ENCODE measurements at regions not wholly inside any gene's neighbourhood (a gene's known extent, or its start where the extent isn't known, plus 50 kb on each side); places are given as distances from the start of the nearest gene placed in this dataset.
A peak's percentile ranks its signal among the peaks of the same experiment; 100 is the strongest.

DNA sequence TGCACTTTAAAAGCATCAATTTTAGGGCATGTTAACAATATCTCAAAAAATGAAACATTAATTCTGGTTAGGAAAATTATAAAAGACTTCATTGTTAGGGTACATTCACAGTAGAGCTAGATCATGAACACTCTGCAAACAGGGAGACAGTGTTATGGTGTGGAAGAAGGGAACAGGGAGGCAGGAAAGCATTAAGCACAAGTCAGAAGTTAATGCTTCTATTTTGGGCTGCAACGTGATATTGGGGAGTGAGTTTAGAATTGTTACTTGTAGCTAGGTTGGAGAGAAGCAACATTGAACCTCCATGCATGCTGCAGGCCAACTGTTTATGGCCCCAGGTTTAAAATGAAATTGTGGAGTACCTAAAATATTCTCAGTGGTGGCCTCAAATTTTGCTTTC, 278.1 kb upstream of the NMUR2 start:
- 24 to 33% methylated on average over 1 of the region's 1 CpG for WGBS, 2 donors

DNA sequence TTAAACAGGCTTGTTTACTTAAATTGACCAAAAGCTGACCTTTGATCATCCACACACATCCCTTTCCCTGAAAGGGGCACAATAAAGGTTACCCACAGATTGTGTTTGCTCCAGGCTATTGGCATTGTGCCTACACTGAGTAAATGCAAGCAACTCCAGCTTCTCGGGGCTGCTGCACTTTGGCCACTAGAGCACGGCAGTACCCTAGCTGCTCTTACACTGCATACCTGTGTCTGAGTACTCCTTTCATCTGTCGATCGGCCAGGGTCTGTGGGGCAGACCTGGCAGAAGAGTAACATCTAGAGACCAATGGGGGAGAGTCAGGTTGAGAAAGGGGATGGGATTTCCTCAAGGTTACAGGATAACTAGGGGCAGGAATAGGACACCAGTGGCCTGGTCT, 281.9 kb upstream of the NMUR2 start:
- Histone ChIP-seq H3K9me3 (ENCODE audit: control insufficient read depth, low read length) (no peaks in the 10 kb centered on the region), H3K36me3 (ENCODE audit: control insufficient read depth in 1 of 2, insufficient read depth in 2 of 2, low read length in 1 of 2) (no peaks in the 10 kb centered on the region), H3K27me3 (ENCODE audit: control insufficient read depth in 1 of 2, insufficient read depth in 2 of 2, low read length in 1 of 2) (no peaks in the 10 kb centered on the region), H3K4me3 (ENCODE audit: low read length in 2 of 2) (no peak overlapping the region), H3K27ac (ENCODE audit: low read depth in 1 of 2, low read length in 2 of 2) (no peak overlapping the region), H3K4me1 (ENCODE audit: control insufficient read depth in 1 of 2, insufficient read depth in 2 of 2, low read length in 2 of 2) (peaks cover 3 to 9% of the 10 kb centered on the region in 2 donors)
- DNase-seq (no peak), ATAC-seq (ENCODE audit: low FRiP score) (no peak)
- 94 to 96% methylated on average over 4 of the region's 4 CpGs for WGBS, 2 donors
- intact Hi-C loops (cut with DNase I) = loop anchor here in 1 of 2 donors (5.0 kb wide), 1 partner anchor 40 kb away; no protein-coding TSS in a partner anchor

More for the DNA sequence above, 278.1 kb upstream of the NMUR2 start:
- H3K36me3 ChIP-seq (ENCODE audit: control insufficient read depth in 1 of 2, insufficient read depth in 2 of 2, low read length in 1 of 2) = no peaks in the 10 kb centered on the region
- H3K9me3 ChIP-seq (ENCODE audit: control insufficient read depth, low read length) = no peaks in the 10 kb centered on the region
- peaks cover 1 to 9% of the 10 kb centered on the region in 2 donors for H3K4me1 ChIP-seq (ENCODE audit: control insufficient read depth in 1 of 2, insufficient read depth in 2 of 2, low read length in 2 of 2)
- no peak overlapping the region for H3K4me3 ChIP-seq (ENCODE audit: low read length in 2 of 2)
- DNase-seq = no peak
- no peak for ATAC-seq (ENCODE audit: low FRiP score)
- H3K27ac ChIP-seq (ENCODE audit: low read depth in 1 of 2, low read length in 2 of 2) = peak overlapping the region in 1 of 2 donors; percentile 48
- intact Hi-C loops (cut with DNase I) = no loop called here
- H3K27me3 ChIP-seq (ENCODE audit: control insufficient read depth in 1 of 2, insufficient read depth in 2 of 2, low read length in 1 of 2) = no peaks in the 10 kb centered on the region

DNA sequence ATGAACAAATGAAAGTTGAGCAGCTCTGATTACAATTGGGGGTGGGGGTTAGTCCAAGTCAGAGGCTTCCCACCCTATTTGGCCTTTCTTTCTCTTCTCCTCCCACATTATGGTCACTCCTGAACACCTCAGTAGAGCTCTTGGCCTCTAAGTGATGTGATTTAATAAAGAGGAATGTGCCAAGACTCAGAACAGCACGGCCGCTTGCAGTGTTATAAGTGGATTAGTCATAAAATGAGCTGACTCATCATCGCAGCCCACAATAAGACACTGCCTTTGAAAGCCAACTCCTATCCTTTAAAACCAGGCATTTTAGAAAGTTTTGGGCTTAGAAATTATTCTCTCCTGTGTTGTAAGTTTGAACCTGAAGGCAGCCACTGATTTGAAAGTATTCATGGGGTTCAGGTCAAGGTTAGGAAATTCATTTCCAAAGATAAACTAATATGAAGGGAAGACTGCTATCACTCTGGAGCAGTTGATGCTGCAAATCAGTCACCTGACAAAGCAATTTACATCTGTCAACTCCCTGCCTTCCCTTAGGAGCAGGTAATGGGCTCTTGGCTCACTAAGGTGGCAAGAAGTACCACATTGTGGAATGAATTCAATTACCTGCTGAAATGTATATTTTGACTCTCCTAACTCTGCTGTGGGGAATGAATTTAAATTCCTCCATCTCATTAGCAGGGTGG, 283.6 kb upstream of the NMUR2 start:
- intact Hi-C loops (cut with DNase I) = loop anchor here in 1 of 2 donors (5.0 kb wide), 1 partner anchor 41 kb away; no protein-coding TSS in a partner anchor
- DNase-seq (peak; percentile 54 to 57), ATAC-seq (ENCODE audit: low FRiP score) (peak; percentile 77)
- H3K4me1 ChIP-seq (ENCODE audit: control insufficient read depth in 1 of 2, insufficient read depth in 2 of 2, low read length in 2 of 2) = peaks cover 2 to 6% of the 10 kb centered on the region in 2 donors
- H3K36me3 ChIP-seq (ENCODE audit: control insufficient read depth in 1 of 2, insufficient read depth in 2 of 2, low read length in 1 of 2) = no peaks in the 10 kb centered on the region
- no peaks in the 10 kb centered on the region for H3K27me3 ChIP-seq (ENCODE audit: control insufficient read depth in 1 of 2, insufficient read depth in 2 of 2, low read length in 1 of 2)
- H3K27ac ChIP-seq (ENCODE audit: low read depth in 1 of 2, low read length in 2 of 2) = no peak overlapping the region
- 4 to 7% methylated on average over 3 of the region's 3 CpGs for WGBS, 2 donors
- no peaks in the 10 kb centered on the region for H3K9me3 ChIP-seq (ENCODE audit: control insufficient read depth, low read length)
- no peak overlapping the region for H3K4me3 ChIP-seq (ENCODE audit: low read length in 2 of 2)

DNA sequence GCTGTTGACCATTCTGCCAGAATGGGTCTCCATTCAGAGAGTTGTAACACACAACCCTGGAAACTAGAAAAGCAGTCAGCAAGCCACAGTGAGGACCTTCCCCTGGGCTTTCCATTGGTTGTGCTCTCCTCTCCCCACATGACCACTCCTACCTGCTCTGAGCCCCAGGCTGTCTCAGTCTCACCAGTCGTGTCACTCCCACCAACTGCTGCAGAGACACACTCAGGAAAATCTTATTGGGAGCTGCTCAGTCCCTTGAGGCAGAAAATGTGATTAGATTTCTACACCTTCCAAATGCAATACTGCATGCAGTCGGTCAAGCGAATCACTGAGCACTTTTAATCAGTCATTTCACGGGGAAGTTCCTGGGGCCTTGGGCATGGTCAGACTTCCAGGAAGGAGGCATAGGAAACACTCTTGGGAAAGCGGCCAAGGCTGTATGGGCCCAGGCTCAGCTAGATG, 284.2 kb upstream of the NMUR2 start:
- DNase-seq = no peak
- Histone ChIP-seq H3K4me1 (ENCODE audit: control insufficient read depth in 1 of 2, insufficient read depth in 2 of 2, low read length in 2 of 2) (peaks cover under 1 to 2% of the 10 kb centered on the region in 2 donors), H3K36me3 (ENCODE audit: control insufficient read depth in 1 of 2, insufficient read depth in 2 of 2, low read length in 1 of 2) (no peaks in the 10 kb centered on the region), H3K27ac (ENCODE audit: low read depth in 1 of 2, low read length in 2 of 2) (no peak overlapping the region), H3K9me3 (ENCODE audit: control insufficient read depth, low read length) (no peaks in the 10 kb centered on the region), H3K4me3 (ENCODE audit: low read length in 2 of 2) (no peak overlapping the region), H3K27me3 (ENCODE audit: control insufficient read depth in 1 of 2, insufficient read depth in 2 of 2, low read length in 1 of 2) (no peaks in the 10 kb centered on the region)
- WGBS, 2 donors = 77% methylated on average over 5 of the region's 5 CpGs
- ATAC-seq (ENCODE audit: low FRiP score) = no peak
- intact Hi-C loops (cut with DNase I) = loop anchor here in 1 of 2 donors (5.0 kb wide), 1 partner anchor 42 kb away; no protein-coding TSS in a partner anchor

- H3K36me3 ChIP-seq (ENCODE audit: control insufficient read depth in 1 of 2, insufficient read depth in 2 of 2, low read length in 1 of 2) = no peaks in the 10 kb centered on the region
- peaks cover 0 to 2% of the 10 kb centered on the region in 2 donors for H3K4me1 ChIP-seq (ENCODE audit: control insufficient read depth in 1 of 2, insufficient read depth in 2 of 2, low read length in 2 of 2)
- H3K27me3 ChIP-seq (ENCODE audit: control insufficient read depth in 1 of 2, insufficient read depth in 2 of 2, low read length in 1 of 2) = no peaks in the 10 kb centered on the region
- ATAC-seq (ENCODE audit: low FRiP score) = no peak
- no peak for DNase-seq
- H3K9me3 ChIP-seq (ENCODE audit: control insufficient read depth, low read length) = no peaks in the 10 kb centered on the region
- no peak overlapping the region for H3K27ac ChIP-seq (ENCODE audit: low read depth in 1 of 2, low read length in 2 of 2)
- 39 to 44% methylated on average over 2 of the region's 2 CpGs for WGBS, 2 donors
- intact Hi-C loops (cut with DNase I) = no loop called here
- no peak overlapping the region for H3K4me3 ChIP-seq (ENCODE audit: low read length in 2 of 2)
Observed at GRCh38 chr5:152694231-152694630, 289.2 kb upstream of the NMUR2 start.

DNA sequence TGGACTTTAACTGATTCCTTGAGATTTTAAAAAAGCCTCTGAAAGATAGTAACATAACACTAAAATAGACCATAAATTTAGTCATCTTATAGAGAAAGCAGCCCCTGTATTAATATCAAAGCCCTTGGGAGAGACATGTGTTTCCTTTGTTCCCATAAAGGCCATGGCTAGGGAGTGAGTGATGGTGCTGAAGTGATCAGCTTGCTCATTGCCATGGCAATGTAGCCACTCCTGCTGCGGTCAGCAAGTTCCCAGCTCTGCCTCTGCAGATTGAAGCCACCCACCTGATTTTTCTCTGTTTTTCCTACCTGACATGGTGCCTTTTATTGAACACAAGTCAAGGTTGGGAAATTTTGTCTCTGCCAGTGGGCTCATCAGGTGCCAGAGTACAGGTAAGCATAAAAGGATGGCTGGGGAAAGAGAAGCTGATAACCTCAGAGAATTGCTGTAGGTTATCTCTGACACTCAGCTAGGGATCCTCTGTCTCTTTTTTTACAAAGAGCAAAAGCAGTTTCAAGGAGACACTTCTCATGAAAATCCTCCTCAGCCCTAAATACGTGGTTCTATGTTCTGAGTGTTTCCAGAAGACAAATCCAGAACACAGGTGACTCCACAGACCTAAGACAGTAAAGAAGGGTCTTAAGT, 296.3 kb upstream of the NMUR2 start:
- 49 to 55% methylated on average over 2 of the region's 2 CpGs for WGBS, 2 donors
- intact Hi-C loops (cut with DNase I) = no loop called here
- H3K36me3 ChIP-seq (ENCODE audit: control insufficient read depth in 1 of 2, insufficient read depth in 2 of 2, low read length in 1 of 2) = no peaks in the 10 kb centered on the region

DNA sequence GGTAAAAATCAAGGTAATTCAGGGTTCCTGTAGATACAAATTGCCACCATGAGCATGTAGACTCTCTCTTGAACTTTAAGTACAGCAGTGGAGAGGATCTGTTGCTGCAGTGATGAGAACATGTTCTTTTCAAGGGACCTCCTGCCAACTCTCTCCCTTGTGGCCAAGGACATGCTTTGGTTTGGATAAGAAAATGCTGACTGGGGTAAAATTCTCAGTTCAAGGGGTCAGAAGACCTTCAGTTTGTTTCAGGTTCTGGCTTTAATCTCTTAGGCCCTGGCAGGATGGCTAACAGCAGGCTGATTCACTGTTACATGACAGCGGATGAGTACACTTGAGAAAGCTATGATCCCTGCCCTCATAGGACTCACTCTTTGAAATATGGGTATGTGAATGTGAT, 299.2 kb upstream of the NMUR2 start:
- WGBS, 2 donors = 89 to 94% methylated on average over 1 of the region's 1 CpG
- ATAC-seq (ENCODE audit: low FRiP score) = no peak
- no peak overlapping the region for H3K27ac ChIP-seq (ENCODE audit: low read depth in 1 of 2, low read length in 2 of 2)
- H3K27me3 ChIP-seq (ENCODE audit: control insufficient read depth in 1 of 2, insufficient read depth in 2 of 2, low read length in 1 of 2) = no peaks in the 10 kb centered on the region
- no peaks in the 10 kb centered on the region for H3K9me3 ChIP-seq (ENCODE audit: control insufficient read depth, low read length)
- intact Hi-C loops (cut with DNase I) = no loop called here
- no peaks in the 10 kb centered on the region for H3K4me1 ChIP-seq (ENCODE audit: control insufficient read depth in 1 of 2, insufficient read depth in 2 of 2, low read length in 2 of 2)
- H3K4me3 ChIP-seq (ENCODE audit: low read length in 2 of 2) = no peak overlapping the region
- no peak for DNase-seq
- no peaks in the 10 kb centered on the region for H3K36me3 ChIP-seq (ENCODE audit: control insufficient read depth in 1 of 2, insufficient read depth in 2 of 2, low read length in 1 of 2)

More for the DNA sequence above, 296.3 kb upstream of the NMUR2 start:
- no peak overlapping the region for H3K4me3 ChIP-seq (ENCODE audit: low read length in 2 of 2)
- no peaks in the 10 kb centered on the region for H3K27me3 ChIP-seq (ENCODE audit: control insufficient read depth in 1 of 2, insufficient read depth in 2 of 2, low read length in 1 of 2)
- H3K27ac ChIP-seq (ENCODE audit: low read depth in 1 of 2, low read length in 2 of 2) = no peak overlapping the region
- no peak for DNase-seq
- no peaks in the 10 kb centered on the region for H3K4me1 ChIP-seq (ENCODE audit: control insufficient read depth in 1 of 2, insufficient read depth in 2 of 2, low read length in 2 of 2)
- no peaks in the 10 kb centered on the region for H3K9me3 ChIP-seq (ENCODE audit: control insufficient read depth, low read length)
- ATAC-seq (ENCODE audit: low FRiP score) = no peak

DNA sequence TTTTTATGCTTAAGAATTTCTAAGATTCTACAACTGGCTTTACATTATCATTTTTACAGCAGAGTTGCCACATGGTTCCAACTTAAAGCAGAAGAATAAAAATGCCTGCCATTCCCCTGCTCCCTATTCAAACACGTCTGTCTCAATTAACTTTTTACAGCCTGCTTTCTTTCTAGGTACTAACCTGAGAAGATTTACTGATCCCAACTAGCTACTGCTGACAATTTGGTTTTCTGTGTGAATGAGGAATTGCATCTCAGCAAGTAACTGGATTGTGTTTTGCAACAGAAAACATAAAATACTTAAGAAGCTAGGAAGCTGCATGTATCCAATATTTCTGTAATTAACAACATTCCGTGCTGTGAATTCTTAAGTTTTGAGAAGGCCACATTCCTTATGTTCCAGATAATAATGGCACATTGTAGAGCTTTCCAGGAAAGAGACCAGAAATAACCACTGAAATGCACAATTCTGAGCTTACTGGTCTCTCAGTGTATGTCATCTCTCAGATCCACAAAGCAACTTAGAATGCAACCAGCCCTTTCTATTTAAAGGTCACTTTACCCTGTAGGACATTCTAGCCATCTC, 306.8 kb upstream of the NMUR2 start:
- Histone ChIP-seq H3K4me3 (ENCODE audit: low read length in 2 of 2) (no peak overlapping the region), H3K27me3 (ENCODE audit: control insufficient read depth in 1 of 2, insufficient read depth in 2 of 2, low read length in 1 of 2) (no peaks in the 10 kb centered on the region), H3K36me3 (ENCODE audit: control insufficient read depth in 1 of 2, insufficient read depth in 2 of 2, low read length in 1 of 2) (no peaks in the 10 kb centered on the region), H3K4me1 (ENCODE audit: control insufficient read depth in 1 of 2, insufficient read depth in 2 of 2, low read length in 2 of 2) (peaks cover 2 to 3% of the 10 kb centered on the region in 2 donors), H3K9me3 (ENCODE audit: control insufficient read depth, low read length) (no peaks in the 10 kb centered on the region), H3K27ac (ENCODE audit: low read depth in 1 of 2, low read length in 2 of 2) (no peak overlapping the region)
- DNase-seq = no peak
- ATAC-seq (ENCODE audit: low FRiP score) = no peak
- WGBS, 2 donors = 13 to 16% methylated on average over 2 of the region's 2 CpGs
- intact Hi-C loops (cut with DNase I) = no loop called here
